HepG2 (cell line): ENCODE measurements at regions not wholly inside any gene's neighbourhood (a gene's known extent, or its start where the extent isn't known, plus 50 kb on each side); places are given as distances from the start of the nearest gene placed in this dataset.

Experiments
- ATAC-seq: fragments of 200-7000 bp; cut with Tn5 transposase; 3 replicates; pipeline ENCODE4 v1.9.1; 2020; ENCODE audit warnings: mild to moderate bottlenecking, moderate library complexity
- BruUV-seq: library from RNA; stranded (reverse); fragments of 400-500 nt; replicated peaks from 2 replicates; lab custom pipeline; 2021; lab: Mats Ljungman, UMichigan
- CTCF ChIA-PET: fragments of 300-600 bp; formaldehyde crosslinking; extraction: SDS; loops from one replicate; lab custom pipeline; 2021; ENCODE audit warnings: low total read pairs, inconsistent platforms, low intra/inter-chr PET ratio; lab: Yijun Ruan, JAX
- POLR2A ChIA-PET: fragments of 350-600 bp; sonication (Branson Sonifier 250); formaldehyde crosslinking; loops from one replicate; lab custom pipeline; 2020; ENCODE audit warnings: antibody characterized with exemption, inconsistent platforms; lab: Yijun Ruan, JAX
- DNase-seq: peaks from one replicate; pipeline ENCODE4 v3.0.0-alpha.2; 2015; ENCODE audit warnings: low spot score
- FAIRE-seq: peaks from 3 replicates; lab custom pipeline; 2011; peaks lifted over from hg19 to GRCh38; lab: Jason Lieb, UNC
- H2AFZ ChIP-seq: one replicate; pipeline ENCODE4 v1.6.1; 2011; ENCODE audit warnings: low read length, inconsistent platforms
- H3K27ac ChIP-seq: fragments of 300-600 bp; 3 replicates; pipeline ENCODE4 v1.8.0; 2011; ENCODE audit warnings: mixed run types, mild to moderate bottlenecking, mixed read lengths, low read length, inconsistent platforms; ENCODE audit not compliant: insufficient read depth; ENCODE audit errors: extremely low read length
- H3K27me3 ChIP-seq, 2 experiments: fragments of 200-600 bp in 1 of 2; 2 replicates in 1 of 2; 3 replicates in 1 of 2; pipeline versions ENCODE4 v1.6.0 to v1.8.0; 2011; ENCODE audit warnings: low read length in 2 of 2, mild to moderate bottlenecking in 2 of 2, moderate library complexity in 2 of 2, inconsistent platforms in 1 of 2; ENCODE audit not compliant: insufficient read depth in 2 of 2, control insufficient read depth in 1 of 2
- H3K36me3 ChIP-seq, 2 experiments: fragments of 200-600 bp in 1 of 2; replicated peaks in 1 of 2; 2 replicates in 1 of 2; 3 replicates in 1 of 2; pipeline versions ENCODE4 v1.5.1 to v1.8.0; 2011; ENCODE audit warnings: low read length in 2 of 2, inconsistent platforms in 1 of 2; ENCODE audit not compliant: insufficient read depth in 2 of 2, control insufficient read depth in 1 of 2
- H3K4me1 ChIP-seq: 2 replicates; pipeline ENCODE4 v1.5.1; 2012; ENCODE audit warnings: low read length, inconsistent platforms; ENCODE audit not compliant: insufficient read depth
- H3K4me2 ChIP-seq: 2 replicates; pipeline ENCODE4 v1.6.0; 2011; ENCODE audit warnings: low read depth, low read length, inconsistent platforms
- H3K4me3 ChIP-seq, 3 experiments: fragments of 200-600 bp in 1 of 3; sonication (generic), shearing (Covaris generic) in 1 of 3; replicated peaks in 1 of 3; 2 replicates each; pipeline ENCODE4 v1.5.1; 2011 to 2016; ENCODE audit warnings: low read length in 3 of 3, inconsistent platforms in 2 of 3, low read depth in 2 of 3, mild to moderate bottlenecking in 2 of 3, control low read depth in 1 of 3, mixed read lengths in 1 of 3; ENCODE audit not compliant: insufficient read depth in 1 of 3
- H3K79me2 ChIP-seq: one replicate; pipeline ENCODE4 v1.6.1; 2011; ENCODE audit warnings: low read length, inconsistent platforms; ENCODE audit not compliant: insufficient read depth
- H3K9ac ChIP-seq: 2 replicates; pipeline ENCODE4 v1.6.0; 2011; ENCODE audit warnings: mild to moderate bottlenecking, low read depth, low read length, inconsistent platforms; ENCODE audit not compliant: insufficient read depth
- H3K9me3 ChIP-seq: 2 replicates; pipeline ENCODE4 v1.5.1; 2012; ENCODE audit warnings: mild to moderate bottlenecking, low read length
- H4K20me1 ChIP-seq: 2 replicates; pipeline ENCODE4 v1.6.0; 2011; ENCODE audit warnings: inconsistent platforms, mild to moderate bottlenecking, low read length, moderate library complexity; ENCODE audit not compliant: insufficient read depth
- ATF5 ChIP-seq: sonication (generic); formaldehyde crosslinking; IDR thresholded peaks from 2 replicates; pipeline ENCODE4 v1.4.0; 2020; ENCODE audit warnings: mild to moderate bottlenecking, low read depth, missing genetic modification reagents
- DDIT3 ChIP-seq: sonication (generic); formaldehyde crosslinking; IDR thresholded peaks from 2 replicates; pipeline ENCODE4 v1.4.0; 2020; ENCODE audit warnings: mild to moderate bottlenecking, missing genetic modification reagents
- ELF4 ChIP-seq: sonication (generic); formaldehyde crosslinking; IDR thresholded peaks from 2 replicates; pipeline ENCODE4 v1.5.0; 2020; ENCODE audit warnings: missing genetic modification reagents, mild to moderate bottlenecking, moderate library complexity, borderline replicate concordance
- GATAD2A ChIP-seq: IDR thresholded peaks from 2 replicates; pipeline ENCODE4 v1.6.1; 2016
- HCFC1 ChIP-seq: fragments of 150-350 bp; IDR thresholded peaks from 2 replicates; pipeline ENCODE4 v1.6.1; 2014; ENCODE audit warnings: low read depth, low read length
- JDP2 ChIP-seq: sonication (generic); formaldehyde crosslinking; IDR thresholded peaks from 2 replicates; pipeline ENCODE4 v1.8.1; 2022; ENCODE audit warnings: missing genetic modification reagents, borderline replicate concordance
- NCOA1 ChIP-seq: sonication (generic); formaldehyde crosslinking; IDR thresholded peaks from 2 replicates; pipeline ENCODE4 v1.9.0; 2021; ENCODE audit warnings: missing genetic modification reagents
- NCOA2 ChIP-seq: sonication (generic); formaldehyde crosslinking; IDR thresholded peaks from 2 replicates; pipeline ENCODE4 v1.8.0; 2022; ENCODE audit warnings: inconsistent platforms
- NFYC ChIP-seq: IDR thresholded peaks from 2 replicates; pipeline ENCODE4 v1.6.1; 2016; ENCODE audit warnings: missing genetic modification reagents, missing compliant biosample characterization
- POLR2AphosphoS5 ChIP-seq: IDR thresholded peaks from 2 replicates; pipeline ENCODE4 v1.6.1; 2012; ENCODE audit warnings: low read depth, low read length
- RXRB ChIP-seq: IDR thresholded peaks from 2 replicates; pipeline ENCODE4 v1.6.1; 2016; ENCODE audit warnings: borderline replicate concordance, missing genetic modification reagents, missing compliant biosample characterization
- SP1 ChIP-seq, 2 experiments: fragments of 450-650 bp in 1 of 2; sonication (generic) in 1 of 2; formaldehyde crosslinking in 1 of 2; IDR thresholded peaks; 2 replicates each; pipeline versions ENCODE4 v1.4.0 to v1.6.1; 2016 to 2020; ENCODE audit warnings: missing genetic modification reagents in 1 of 2
- ZBTB2 ChIP-seq: sonication (generic); formaldehyde crosslinking; IDR thresholded peaks from 2 replicates; pipeline ENCODE4 v1.8.0; 2022; ENCODE audit warnings: low read depth, missing genetic modification reagents
- ZBTB42 ChIP-seq: sonication (generic); formaldehyde crosslinking; IDR thresholded peaks from 2 replicates; pipeline ENCODE4 v1.5.0; 2020; ENCODE audit warnings: mild to moderate bottlenecking, missing genetic modification reagents
- ZFAT ChIP-seq: sonication (generic); formaldehyde crosslinking; conservative IDR thresholded peaks from 2 replicates; pipeline ENCODE4 v1.8.1; 2023; ENCODE audit warnings: missing genetic modification reagents, inconsistent platforms
- ZNF234 ChIP-seq: sonication (generic); formaldehyde crosslinking; conservative IDR thresholded peaks from 2 replicates; pipeline ENCODE4 v1.5.1; 2020; ENCODE audit warnings: mild to moderate bottlenecking, missing genetic modification reagents
- ZNF704 ChIP-seq: sonication (generic); formaldehyde crosslinking; IDR thresholded peaks from 2 replicates; pipeline ENCODE4 v1.8.1; 2023; ENCODE audit warnings: mild to moderate bottlenecking, inconsistent platforms, moderate library complexity, missing genetic modification reagents, borderline replicate concordance
- ZNF713 ChIP-seq: sonication (generic); formaldehyde crosslinking; IDR thresholded peaks from 2 replicates; pipeline ENCODE4 v1.4.0; 2020; ENCODE audit warnings: mild to moderate bottlenecking, missing genetic modification reagents
- ZNF747 ChIP-seq: sonication (generic); formaldehyde crosslinking; IDR thresholded peaks from 2 replicates; pipeline ENCODE4 v1.8.1; 2023; ENCODE audit warnings: missing genetic modification reagents, mild to moderate bottlenecking, borderline replicate concordance
- ZZZ3 ChIP-seq: sonication (generic); formaldehyde crosslinking; IDR thresholded peaks from 2 replicates; pipeline ENCODE4 v1.4.0; 2020; ENCODE audit warnings: missing genetic modification reagents, mild to moderate bottlenecking, borderline replicate concordance
- WGBS: methylation state at CpG from one replicate; pipeline ENCODE4 v1.1.6; 2017; ENCODE audit warnings: low lambda C conversion rate; 5-methylcytosine and 5-hydroxymethylcytosine counted together
- in situ Hi-C: cut with HindIII; loops from 2 replicates; pipeline ENCODE4 v1.10.0; 2017; ENCODE audit warnings: low pct_unique_long_range_greater_than_20kb; ENCODE audit not compliant: extremely low pct_ligation_motif_present
- intact Hi-C: fragments of 100-400 bp; cut with micrococcal nuclease; formaldehyde crosslinking; loops from one replicate; pipeline ENCODE4 v1.10.0; 2022; ENCODE audit not compliant: unreplicated experiment

GRCh38 chr15:70267879-70268278 is 170.2 kb upstream of the TLE3 start:
- H3K4me3 ChIP-seq = no peak overlapping the region
- ChIA-PET POLR2A (no interaction called here), CTCF (no interaction called here)
- no peaks in the 10 kb centered on the region for H3K9me3 ChIP-seq
- ATAC-seq = no peak
- no peak overlapping the region for H3K9ac ChIP-seq
- no peak for FAIRE-seq
- no peak overlapping the region for H3K27ac ChIP-seq
- H3K4me2 ChIP-seq = no peak overlapping the region
- H3K79me2 ChIP-seq = no peaks in the 10 kb centered on the region
- no peak overlapping the region for H2AFZ ChIP-seq
- in situ Hi-C loops = no loop called here
- H3K4me1 ChIP-seq = peaks cover 11% of the 10 kb centered on the region
- no peaks in the 10 kb centered on the region; the same call in 1 of the 2 replicates for H4K20me1 ChIP-seq
- intact Hi-C loops = no loop called here
- H3K27me3 ChIP-seq = peaks cover 1 to 33% of the 10 kb centered on the region in 2 experiments; a peak in 3 of 5 replicates
- no peak for DNase-seq
- BruUV-seq = no TSS peak
- H3K36me3 ChIP-seq = no peaks in the 10 kb centered on the region
- 0% methylated on average over 1 of the region's 6 CpGs for WGBS
- TF ChIP-seq ELF4 (CRISPR knock-in tag) (no peak), POLR2AphosphoS5 (no peak), ZBTB42 (CRISPR knock-in tag) (no peak), ZNF234 (no peak), ATF5 (no peak), JDP2 (CRISPR knock-in tag) (no peak), NFYC (CRISPR knock-in tag) (no peak), DDIT3 (no peak), NCOA2 (CRISPR knock-in tag) (no peak), ZBTB2 (CRISPR knock-in tag) (no peak), ZNF747 (CRISPR knock-in tag) (no peak), SP1 (IDR thresholded peaks at IDR 0.05) (no peak), SP1 (CRISPR knock-in tag; IDR thresholded peaks at IDR 0.05) (no peak), NCOA1 (no peak), ZZZ3 (CRISPR knock-in tag) (no peak), GATAD2A (no peak), RXRB (CRISPR knock-in tag) (no peak), ZFAT (CRISPR knock-in tag) (no peak), ZNF704 (CRISPR knock-in tag) (no peak), ZNF713 (CRISPR knock-in tag) (no peak), HCFC1 (no peak)
